Trophoblast cell (in vitro differentiated cells and primary cell): ENCODE measurements at regions not wholly inside any gene's neighbourhood (a gene's known extent, or its start where the extent isn't known, plus 50 kb on each side); places are given as distances from the start of the nearest gene placed in this dataset.

Experiments used
- DNase-seq, 2 donors: peaks; one replicate each; pipeline ENCODE4 v3.0.0-alpha.2; 2016
- H2AFZ ChIP-seq: 2 replicates; pipeline ENCODE4 v1.6.1; 2013; ENCODE audit warnings: low read length, moderate library complexity, mild to moderate bottlenecking; ENCODE audit not compliant: insufficient read depth, poor library complexity
- H2AK5ac ChIP-seq: 2 replicates; pipeline ENCODE4 v1.6.1; 2013; ENCODE audit warnings: mild to moderate bottlenecking, low read length
- H2BK120ac ChIP-seq: 2 replicates; pipeline ENCODE4 v1.6.1; 2013; ENCODE audit warnings: low read length, mild to moderate bottlenecking, moderate library complexity; ENCODE audit not compliant: insufficient read depth, poor library complexity
- H2BK12ac ChIP-seq: 2 replicates; pipeline ENCODE4 v1.6.1; 2013; ENCODE audit warnings: mild to moderate bottlenecking, low read length, moderate library complexity
- H2BK5ac ChIP-seq: 2 replicates; pipeline ENCODE4 v1.6.1; 2013; ENCODE audit warnings: low read length, low read depth, moderate library complexity, mild to moderate bottlenecking; ENCODE audit not compliant: poor library complexity
- H3K14ac ChIP-seq: 2 replicates; pipeline ENCODE4 v1.6.1; 2013; ENCODE audit warnings: mild to moderate bottlenecking, low read length
- H3K18ac ChIP-seq: 2 replicates; pipeline ENCODE4 v1.6.1; 2013; ENCODE audit warnings: mild to moderate bottlenecking, low read length
- H3K23ac ChIP-seq: 2 replicates; pipeline ENCODE4 v1.6.1; 2013; ENCODE audit warnings: low read length
- H3K27ac ChIP-seq: 2 replicates; pipeline ENCODE4 v1.5.1; 2013; ENCODE audit warnings: low read depth, mild to moderate bottlenecking, inconsistent platforms, low read length, moderate library complexity
- H3K27me3 ChIP-seq: 2 replicates; pipeline ENCODE4 v1.6.1; 2013; ENCODE audit warnings: inconsistent platforms, mild to moderate bottlenecking, low read length, moderate library complexity; ENCODE audit not compliant: insufficient read depth
- H3K36me3 ChIP-seq, 2 experiments: 1 replicate in 1 of 2; 2 replicates in 1 of 2; pipeline ENCODE4 v1.6.1; 2013; ENCODE audit warnings: low read length in 2 of 2, mild to moderate bottlenecking in 2 of 2, moderate library complexity in 1 of 2; ENCODE audit not compliant: insufficient read depth in 2 of 2, control insufficient read depth in 1 of 2
- H3K4ac ChIP-seq: 2 replicates; pipeline ENCODE4 v1.6.1; 2013; ENCODE audit warnings: low read depth, mild to moderate bottlenecking, low read length, moderate library complexity
- H3K4me1 ChIP-seq, 2 experiments: 1 replicate in 1 of 2; 2 replicates in 1 of 2; pipeline ENCODE4 v1.6.1; 2013; ENCODE audit warnings: low read length in 2 of 2, mild to moderate bottlenecking in 2 of 2, moderate library complexity in 1 of 2; ENCODE audit not compliant: insufficient read depth in 2 of 2, control insufficient read depth in 1 of 2
- H3K4me2 ChIP-seq: 2 replicates; pipeline ENCODE4 v1.6.1; 2013; ENCODE audit warnings: inconsistent platforms, mild to moderate bottlenecking, low read length, moderate library complexity
- H3K4me3 ChIP-seq: 2 replicates; pipeline ENCODE4 v1.5.1; 2013; ENCODE audit warnings: mild to moderate bottlenecking, low read depth, low read length, inconsistent platforms
- H3K79me1 ChIP-seq: one replicate; pipeline ENCODE4 v1.6.1; 2013; ENCODE audit warnings: low read length
- H3K79me2 ChIP-seq: 2 replicates; pipeline ENCODE4 v1.6.1; 2013; ENCODE audit warnings: low read length, mild to moderate bottlenecking; ENCODE audit not compliant: control insufficient read depth, insufficient read depth, poor library complexity
- H3K9ac ChIP-seq: 2 replicates; pipeline ENCODE4 v1.6.1; 2013; ENCODE audit warnings: mild to moderate bottlenecking, low read length
- H3K9me3 ChIP-seq: 2 replicates; pipeline ENCODE4 v1.6.1; 2013; ENCODE audit warnings: low read depth, mild to moderate bottlenecking, control low read depth, inconsistent platforms, low read length; ENCODE audit not compliant: insufficient read depth
- H4K12ac ChIP-seq: 2 replicates; pipeline ENCODE4 v1.6.1; 2013; ENCODE audit warnings: low read depth, mild to moderate bottlenecking, low read length, moderate library complexity
- H4K8ac ChIP-seq: 2 replicates; pipeline ENCODE4 v1.6.1; 2013; ENCODE audit warnings: low read depth, mild to moderate bottlenecking, low read length, moderate library complexity
- H4K91ac ChIP-seq: one replicate; pipeline ENCODE4 v1.6.1; 2013; ENCODE audit warnings: low read depth, mild to moderate bottlenecking, low read length, moderate library complexity
- WGBS: extraction: QIAGEN DNeasy Blood & Tissue Kit; methylation state at CpG from one replicate; pipeline ENCODE4 v1.1.7; 2013; ENCODE audit warnings: missing lambda C conversion rate; ENCODE audit not compliant: insufficient read length, insufficient coverage; ENCODE audit errors: extremely low coverage; 5-methylcytosine and 5-hydroxymethylcytosine counted together

DNA sequence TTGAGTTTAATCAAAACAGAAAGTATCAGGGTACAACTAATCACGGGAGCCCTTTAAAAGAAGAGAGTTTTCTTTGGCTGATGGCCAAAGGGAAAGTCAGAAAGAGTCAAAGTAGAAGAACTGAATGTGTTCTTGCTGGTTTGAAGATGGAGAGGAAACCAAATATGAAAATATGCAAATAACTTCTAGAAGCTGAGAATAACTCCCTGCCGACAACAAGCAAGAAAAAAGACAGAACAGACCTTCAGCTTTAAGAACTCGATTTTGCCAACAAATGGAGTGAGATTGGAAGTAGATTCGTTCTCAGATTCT is 903.8 kb downstream of the STIM2 start:
- Histone ChIP-seq H3K4me1 (no peaks in the 10 kb centered on the region), H3K9me3 (no peaks in the 10 kb centered on the region), H3K4me2 (no peak overlapping the region), H3K4ac (no peak overlapping the region), H3K36me3 (no peaks in the 10 kb centered on the region), H4K8ac (no peak overlapping the region), H3K79me2 (no peaks in the 10 kb centered on the region), H3K23ac (no peak overlapping the region), H3K9ac (no peak overlapping the region), H3K4me3 (no peak overlapping the region), H2BK120ac (no peak overlapping the region), H3K14ac (no peak overlapping the region), H4K12ac (no peak overlapping the region), H4K91ac (no peak overlapping the region), H3K18ac (no peak overlapping the region), H3K27me3 (no peaks in the 10 kb centered on the region), H2AFZ (no peak overlapping the region), H2AK5ac (no peak overlapping the region), H2BK12ac (no peak overlapping the region), H2BK5ac (no peak overlapping the region), H3K79me1 (no peaks in the 10 kb centered on the region), H3K27ac (no peak overlapping the region)
- DNase-seq = no peak
- WGBS = no CpG with 5 or more reads among the region's 4 CpGs

DNA sequence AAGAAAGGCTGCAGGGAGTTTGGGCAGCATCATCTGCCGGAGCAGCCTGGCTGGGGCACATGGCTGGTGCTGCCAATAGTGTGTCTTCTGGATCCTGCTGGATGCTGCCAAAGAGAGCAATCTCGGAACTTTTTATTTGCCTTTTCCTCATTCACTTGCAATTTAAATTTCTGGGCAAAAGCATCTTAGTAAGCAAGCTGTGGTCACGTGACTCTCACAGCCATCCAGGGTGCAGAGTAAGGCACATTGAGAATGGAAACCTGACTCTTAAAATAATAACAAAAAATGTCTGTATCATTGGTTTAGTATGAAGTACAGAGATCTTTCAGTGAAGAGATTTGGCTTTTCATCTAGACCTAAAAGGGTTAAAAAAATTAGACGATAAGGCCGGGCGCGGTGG is 910.3 kb downstream of the STIM2 start:
- no peak overlapping the region for H3K18ac ChIP-seq
- H3K4me1 ChIP-seq = no peaks in the 10 kb centered on the region
- no peak overlapping the region for H3K23ac ChIP-seq
- H2AFZ ChIP-seq = no peak overlapping the region
- no peak overlapping the region for H2AK5ac ChIP-seq
- H3K4me3 ChIP-seq = no peak overlapping the region
- WGBS = no CpG with 5 or more reads among the region's 7 CpGs
- no peak overlapping the region for H4K91ac ChIP-seq
- no peak overlapping the region for H4K8ac ChIP-seq
- H2BK120ac ChIP-seq = no peak overlapping the region
- no peak overlapping the region for H3K4me2 ChIP-seq
- DNase-seq = no peak
- no peaks in the 10 kb centered on the region for H3K36me3 ChIP-seq
- no peaks in the 10 kb centered on the region for H3K79me1 ChIP-seq
- no peaks in the 10 kb centered on the region for H3K27me3 ChIP-seq
- no peak overlapping the region for H2BK5ac ChIP-seq
- H3K9me3 ChIP-seq = no peaks in the 10 kb centered on the region
- no peak overlapping the region for H3K4ac ChIP-seq
- H3K9ac ChIP-seq = no peak overlapping the region
- no peaks in the 10 kb centered on the region for H3K79me2 ChIP-seq
- H3K27ac ChIP-seq = no peak overlapping the region
- no peak overlapping the region for H4K12ac ChIP-seq
- H3K14ac ChIP-seq = no peak overlapping the region
- no peak overlapping the region for H2BK12ac ChIP-seq

DNA sequence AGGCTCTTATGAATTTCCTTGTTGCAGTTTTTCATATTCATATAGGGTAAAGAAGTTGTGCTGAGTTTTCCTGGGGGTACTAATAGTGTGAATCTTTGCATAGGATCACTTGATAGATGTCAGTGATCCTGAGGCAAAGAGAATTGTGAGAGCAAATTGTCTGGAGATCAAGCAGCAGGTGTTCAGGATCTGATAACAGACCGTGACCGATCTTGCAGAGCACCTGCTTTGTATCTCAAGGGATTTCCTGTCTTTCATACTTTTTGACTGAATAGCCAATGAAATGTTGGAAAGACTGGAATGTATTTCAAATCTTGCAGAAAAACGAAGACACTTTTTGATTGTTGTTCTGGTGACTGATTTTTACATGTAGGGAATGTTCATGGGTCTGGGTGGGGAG is 914.5 kb downstream of the STIM2 start:
- H2AFZ ChIP-seq = no peak overlapping the region
- H2AK5ac ChIP-seq = no peak overlapping the region
- no peak overlapping the region for H2BK120ac ChIP-seq
- H3K4me3 ChIP-seq = no peak overlapping the region
- H3K27me3 ChIP-seq = no peaks in the 10 kb centered on the region
- no peaks in the 10 kb centered on the region for H3K4me1 ChIP-seq
- no peak overlapping the region for H3K18ac ChIP-seq
- no peak overlapping the region for H3K4ac ChIP-seq
- no peak overlapping the region for H3K14ac ChIP-seq
- no peaks in the 10 kb centered on the region for H3K79me1 ChIP-seq
- no peak overlapping the region for H3K23ac ChIP-seq
- H3K9ac ChIP-seq = no peak overlapping the region
- no peak overlapping the region for H4K91ac ChIP-seq
- H3K9me3 ChIP-seq = no peaks in the 10 kb centered on the region
- no peak for DNase-seq
- H2BK5ac ChIP-seq = no peak overlapping the region
- H4K12ac ChIP-seq = no peak overlapping the region
- H3K79me2 ChIP-seq = no peaks in the 10 kb centered on the region
- no peak overlapping the region for H3K4me2 ChIP-seq
- no peak overlapping the region for H4K8ac ChIP-seq
- H2BK12ac ChIP-seq = no peak overlapping the region
- no CpG with 5 or more reads among the region's 3 CpGs for WGBS
- H3K36me3 ChIP-seq = no peaks in the 10 kb centered on the region
- H3K27ac ChIP-seq = no peak overlapping the region

DNA sequence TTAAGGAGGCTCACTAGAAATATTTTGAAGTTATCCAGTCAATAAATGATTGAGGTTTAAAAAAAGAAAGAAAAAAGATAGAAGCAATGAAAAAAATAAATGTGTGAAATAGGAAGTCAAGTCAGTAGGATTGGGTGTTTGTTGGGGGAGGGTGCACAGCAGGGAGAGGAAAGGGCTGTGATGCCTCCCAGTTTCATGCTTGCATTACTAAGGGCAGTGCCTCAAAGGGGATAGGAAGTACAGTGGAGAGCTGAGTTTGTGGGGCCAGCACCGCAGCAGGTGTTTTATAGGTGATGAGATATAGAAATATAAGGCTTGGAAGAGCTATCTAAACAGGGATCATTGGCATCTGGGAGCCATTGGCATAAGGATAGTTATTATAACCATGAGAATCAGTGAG is 919.2 kb downstream of the STIM2 start:
- H2AFZ ChIP-seq = no peak overlapping the region
- no peak overlapping the region for H3K4me2 ChIP-seq
- no peak overlapping the region for H3K9ac ChIP-seq
- no peaks in the 10 kb centered on the region for H3K79me2 ChIP-seq
- H3K9me3 ChIP-seq = no peaks in the 10 kb centered on the region
- no CpG with 5 or more reads among the region's 1 CpG for WGBS
- H3K4ac ChIP-seq = no peak overlapping the region
- H2AK5ac ChIP-seq = no peak overlapping the region
- no peak overlapping the region for H3K27ac ChIP-seq
- H2BK120ac ChIP-seq = no peak overlapping the region
- H2BK12ac ChIP-seq = no peak overlapping the region
- no peak overlapping the region for H4K12ac ChIP-seq
- DNase-seq = no peak
- H3K4me3 ChIP-seq = no peak overlapping the region
- no peak overlapping the region for H4K8ac ChIP-seq
- no peak overlapping the region for H3K18ac ChIP-seq
- H4K91ac ChIP-seq = no peak overlapping the region
- no peak overlapping the region for H2BK5ac ChIP-seq
- no peak overlapping the region for H3K23ac ChIP-seq
- H3K27me3 ChIP-seq = no peaks in the 10 kb centered on the region
- H3K79me1 ChIP-seq = no peaks in the 10 kb centered on the region
- H3K4me1 ChIP-seq = no peaks in the 10 kb centered on the region
- H3K14ac ChIP-seq = no peak overlapping the region
- no peaks in the 10 kb centered on the region for H3K36me3 ChIP-seq

DNA sequence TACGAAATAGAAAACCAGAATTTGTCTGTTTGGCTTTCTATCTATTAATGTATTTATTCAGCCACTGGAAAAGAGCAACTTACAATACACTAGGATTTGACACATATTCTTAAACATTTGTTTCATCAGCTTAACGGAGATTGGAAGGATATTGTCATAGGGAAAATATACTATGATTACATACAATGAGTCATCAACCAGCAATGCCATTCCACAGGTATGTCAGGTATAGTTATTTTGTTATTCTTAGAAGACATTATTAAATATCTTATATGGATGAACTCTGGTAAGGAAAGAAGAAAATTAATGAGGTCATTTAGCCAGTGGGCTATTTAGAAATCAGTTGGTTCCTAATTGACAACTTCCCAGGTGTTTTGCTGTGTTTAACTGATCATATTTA is 926.6 kb downstream of the STIM2 start:
- Histone ChIP-seq H2AK5ac (no peak overlapping the region), H2AFZ (no peak overlapping the region), H3K27ac (no peak overlapping the region), H3K4ac (no peak overlapping the region), H3K4me3 (no peak overlapping the region), H3K23ac (no peak overlapping the region), H3K18ac (no peak overlapping the region), H4K8ac (no peak overlapping the region), H3K79me1 (peaks cover 4% of the 10 kb centered on the region), H3K4me2 (no peak overlapping the region), H4K12ac (no peak overlapping the region), H2BK120ac (no peak overlapping the region), H3K9ac (no peak overlapping the region), H3K79me2 (no peaks in the 10 kb centered on the region), H4K91ac (no peak overlapping the region), H2BK12ac (no peak overlapping the region), H3K27me3 (no peaks in the 10 kb centered on the region), H2BK5ac (no peak overlapping the region), H3K36me3 (no peaks in the 10 kb centered on the region), H3K14ac (no peak overlapping the region), H3K9me3 (no peaks in the 10 kb centered on the region), H3K4me1 (peaks cover 0 to 3% of the 10 kb centered on the region in 2 experiments)
- DNase-seq = peak; percentile 6 to 47
- no CpG with 5 or more reads among the region's 2 CpGs for WGBS
